Lung (tissue), 11 donors: ENCODE measurements at regions not wholly inside any gene's neighbourhood (a gene's known extent, or its start where the extent isn't known, plus 50 kb on each side); places are given as distances from the start of the nearest gene placed in this dataset.
A peak's percentile ranks its signal among the peaks of the same experiment; 100 is the strongest.

ENCODE experiments used
- ATAC-seq: fragments of 200-7000 bp; cut with Tn5 transposase; one replicate; pipeline ENCODE4 v1.9.1; 2020; ENCODE audit warnings: moderate number of reproducible peaks; ENCODE audit not compliant: insufficient read depth, low FRiP score
- DNase-seq, 3 donors: peaks; one replicate each; pipeline ENCODE4 v3.0.0-alpha.2; 2013 to 2017
- H3K27ac ChIP-seq, 2 donors: one replicate each; pipeline ENCODE4 v1.5.1; 2013; ENCODE audit warnings: mild to moderate bottlenecking in 2 of 2, moderate library complexity in 2 of 2, control low read depth in 1 of 2, inconsistent platforms in 1 of 2, low read depth in 1 of 2, low read length in 1 of 2
- H3K27me3 ChIP-seq, 3 donors: one replicate each; pipeline ENCODE4 v1.5.1; 2013; ENCODE audit warnings: low read length in 2 of 3; ENCODE audit not compliant: control insufficient read depth in 3 of 3, insufficient read depth in 3 of 3
- H3K36me3 ChIP-seq, 4 donors: one replicate each; pipeline ENCODE4 v1.5.1; 2013; ENCODE audit warnings: low read length in 4 of 4, mild to moderate bottlenecking in 1 of 4, moderate library complexity in 1 of 4; ENCODE audit not compliant: control insufficient read depth in 4 of 4, insufficient read depth in 4 of 4
- H3K4me1 ChIP-seq, 5 donors: one replicate each; pipeline ENCODE4 v1.5.1; 2013; ENCODE audit warnings: low read length in 5 of 5, mild to moderate bottlenecking in 2 of 5, moderate library complexity in 1 of 5; ENCODE audit not compliant: control insufficient read depth in 5 of 5, insufficient read depth in 5 of 5
- H3K4me3 ChIP-seq: one replicate; pipeline ENCODE4 v1.5.1; 2013; ENCODE audit warnings: mild to moderate bottlenecking, control low read depth, moderate library complexity
- H3K9ac ChIP-seq, 2 donors: one replicate each; pipeline ENCODE4 v1.5.1; 2013; ENCODE audit warnings: low read length in 2 of 2, control low read depth in 1 of 2; ENCODE audit not compliant: insufficient read depth in 1 of 2
- H3K9me3 ChIP-seq, 4 donors: one replicate each; pipeline ENCODE4 v1.5.1; 2013; ENCODE audit warnings: low read length in 3 of 4, mild to moderate bottlenecking in 1 of 4, moderate library complexity in 1 of 4; ENCODE audit not compliant: control insufficient read depth in 4 of 4, insufficient read depth in 3 of 4
- WGBS, 2 donors: extraction: QIAGEN DNeasy Blood & Tissue Kit; methylation state at CpG; one replicate each; pipeline ENCODE4 v1.1.7; 2013; 5-methylcytosine and 5-hydroxymethylcytosine counted together
- TF ChIP-seq, protein P1 (sequence below): IDR thresholded peaks from 2 replicates; pipeline ENCODE4 v1.5.1; 2012; ENCODE audit warnings: mild to moderate bottlenecking; ENCODE audit errors: control extremely low read depth, extremely low read depth
- donor health status: control.
- donor health status: control.
- donor health status: Bipolar disorder and iron deficiency.
- donor health status: healthy.
- donor health status: DM: yes; HTN: yes; CAD: no.

DNA sequence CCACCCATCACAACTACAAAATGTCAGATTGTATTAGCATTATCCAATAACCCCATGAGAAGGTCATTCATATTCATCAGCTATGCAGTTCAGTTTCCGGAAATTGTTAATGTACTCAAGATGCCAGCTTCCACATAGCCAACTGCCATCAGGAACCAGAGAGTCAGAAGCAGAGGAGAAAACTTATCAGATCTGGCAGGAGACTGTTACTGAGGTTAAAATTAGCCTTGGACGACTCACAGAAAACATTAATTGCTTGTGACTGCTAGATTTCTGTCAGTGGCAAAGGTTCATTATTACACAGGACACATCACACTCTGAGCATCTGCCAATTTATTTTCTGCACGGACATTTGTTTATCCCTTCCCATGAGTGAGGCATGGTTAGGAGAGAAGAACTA, 352.8 kb downstream of the DHRSX start:
- 55 to 64% methylated on average over 3 of the region's 3 CpGs for WGBS, 2 donors
- DNase-seq (peak in 1 of 3 donors; percentile 6), ATAC-seq (no peak)
- Histone ChIP-seq H3K9ac (no peak overlapping the region), H3K36me3 (no peaks in the 10 kb centered on the region), H3K4me1 (no peaks in the 10 kb centered on the region), H3K27ac (no peak overlapping the region), H3K27me3 (no peaks in the 10 kb centered on the region), H3K4me3 (no peak overlapping the region), H3K9me3 (peaks cover 0 to 11% (median 3%) of the 10 kb centered on the region in 4 donors)
- TF ChIP-seq, protein P1, sequence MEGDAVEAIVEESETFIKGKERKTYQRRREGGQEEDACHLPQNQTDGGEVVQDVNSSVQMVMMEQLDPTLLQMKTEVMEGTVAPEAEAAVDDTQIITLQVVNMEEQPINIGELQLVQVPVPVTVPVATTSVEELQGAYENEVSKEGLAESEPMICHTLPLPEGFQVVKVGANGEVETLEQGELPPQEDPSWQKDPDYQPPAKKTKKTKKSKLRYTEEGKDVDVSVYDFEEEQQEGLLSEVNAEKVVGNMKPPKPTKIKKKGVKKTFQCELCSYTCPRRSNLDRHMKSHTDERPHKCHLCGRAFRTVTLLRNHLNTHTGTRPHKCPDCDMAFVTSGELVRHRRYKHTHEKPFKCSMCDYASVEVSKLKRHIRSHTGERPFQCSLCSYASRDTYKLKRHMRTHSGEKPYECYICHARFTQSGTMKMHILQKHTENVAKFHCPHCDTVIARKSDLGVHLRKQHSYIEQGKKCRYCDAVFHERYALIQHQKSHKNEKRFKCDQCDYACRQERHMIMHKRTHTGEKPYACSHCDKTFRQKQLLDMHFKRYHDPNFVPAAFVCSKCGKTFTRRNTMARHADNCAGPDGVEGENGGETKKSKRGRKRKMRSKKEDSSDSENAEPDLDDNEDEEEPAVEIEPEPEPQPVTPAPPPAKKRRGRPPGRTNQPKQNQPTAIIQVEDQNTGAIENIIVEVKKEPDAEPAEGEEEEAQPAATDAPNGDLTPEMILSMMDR, result no peak

DNA sequence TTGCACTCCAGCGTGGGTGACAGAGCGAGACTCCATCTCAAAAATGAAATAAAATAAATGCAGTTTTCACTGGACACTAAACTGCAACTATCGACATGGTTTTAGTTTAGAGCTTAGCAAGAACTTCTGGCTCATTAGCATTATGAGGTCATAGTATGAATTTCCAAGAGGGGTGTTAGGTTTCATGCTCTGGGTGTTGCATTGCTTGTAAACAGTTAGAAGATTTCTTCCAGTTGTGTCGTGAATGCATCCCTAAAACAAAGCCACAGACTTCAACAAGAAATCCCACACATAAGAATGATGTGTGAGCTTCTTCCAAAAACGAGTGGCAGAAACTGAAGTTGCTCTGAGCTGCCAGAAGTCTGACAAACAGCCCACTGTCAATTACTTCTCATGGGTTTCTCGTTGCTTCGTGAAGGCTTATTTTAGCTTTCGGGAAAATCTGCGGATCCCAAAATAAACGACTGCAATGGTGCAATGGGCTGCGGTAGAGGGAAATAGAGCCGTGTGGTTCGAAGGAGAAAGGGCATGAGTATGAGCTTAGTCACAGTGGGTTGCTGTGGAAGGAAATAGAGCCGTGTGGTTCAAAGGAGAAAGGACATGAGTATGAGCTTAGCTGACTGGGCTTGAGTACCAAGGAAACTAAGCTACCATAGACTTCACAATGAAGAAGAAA, 354.9 kb downstream of the DHRSX start:
- Histone ChIP-seq H3K27me3 (no peaks in the 10 kb centered on the region), H3K4me1 (no peaks in the 10 kb centered on the region), H3K4me3 (no peak overlapping the region), H3K9me3 (peaks cover 0 to 8% (median under 1%) of the 10 kb centered on the region in 4 donors), H3K9ac (no peak overlapping the region), H3K36me3 (no peaks in the 10 kb centered on the region), H3K27ac (no peak overlapping the region)
- 66 to 70% methylated on average over 14 of the region's 14 CpGs for WGBS, 2 donors
- DNase-seq (no peak), ATAC-seq (no peak)
- TF ChIP-seq, protein P1, result no peak

DNA sequence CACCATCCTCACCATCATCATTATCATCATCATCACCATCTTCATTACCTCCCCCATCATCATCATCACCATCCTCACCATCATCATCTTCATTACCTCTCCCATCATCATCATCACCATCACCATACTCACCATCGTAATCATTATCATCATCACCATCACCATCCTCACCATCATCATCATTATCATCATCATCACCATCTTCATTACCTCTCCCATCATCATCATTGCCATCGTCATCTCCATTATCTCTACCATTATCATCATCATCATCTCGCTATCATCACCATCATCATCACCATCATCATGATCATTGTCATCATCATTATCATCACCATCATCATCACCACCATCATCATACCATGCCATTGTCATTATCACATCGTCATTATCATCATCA, 362.9 kb downstream of the DHRSX start:
- Histone ChIP-seq H3K27me3 (no peaks in the 10 kb centered on the region), H3K4me1 (no peaks in the 10 kb centered on the region), H3K27ac (no peak overlapping the region), H3K9me3 (peaks cover 0 to 7% (median 5%) of the 10 kb centered on the region in 4 donors), H3K9ac (no peak overlapping the region), H3K36me3 (no peaks in the 10 kb centered on the region), H3K4me3 (no peak overlapping the region)
- 96 to 98% methylated on average over 4 of the region's 4 CpGs for WGBS, 2 donors
- DNase-seq (peak in 2 of 3 donors; percentile 20 to 27), ATAC-seq (no peak)
- TF ChIP-seq, protein P1, result no peak

DNA sequence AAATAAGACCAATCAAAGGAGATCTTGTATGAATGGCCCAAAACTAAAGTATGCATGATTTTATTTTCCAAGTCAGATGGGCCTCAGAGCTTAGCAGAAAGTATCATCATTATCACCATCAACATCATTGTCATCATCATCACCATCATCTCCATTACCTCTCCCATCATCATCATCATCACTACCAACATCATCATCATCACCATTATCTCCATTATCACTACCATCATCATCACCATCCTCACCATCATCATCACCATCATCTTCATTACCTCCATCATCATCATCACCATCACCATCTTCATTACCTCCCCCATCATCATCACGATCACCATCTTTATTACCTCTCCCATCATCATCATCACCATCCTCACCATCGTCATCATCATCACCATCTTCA, 363.9 kb downstream of the DHRSX start:
- Histone ChIP-seq H3K27me3 (no peaks in the 10 kb centered on the region), H3K4me1 (no peaks in the 10 kb centered on the region), H3K9ac (no peak overlapping the region), H3K9me3 (peaks cover 0 to 7% (median 5%) of the 10 kb centered on the region in 4 donors), H3K4me3 (no peak overlapping the region), H3K27ac (no peak overlapping the region), H3K36me3 (no peaks in the 10 kb centered on the region)
- 92 to 94% methylated on average over 2 of the region's 2 CpGs for WGBS, 2 donors
- TF ChIP-seq, protein P1, result no peak
- ATAC-seq, result no peak
- DNase-seq, result peak in 2 of 3 donors; percentile 19 to 25
